PC-9 (cell line): ENCODE measurements at regions not wholly inside any gene's neighbourhood (a gene's known extent, or its start where the extent isn't known, plus 50 kb on each side); places are given as distances from the start of the nearest gene placed in this dataset.

ENCODE experiments used
- EZH2 ChIP-seq: fragments of 200-600 bp; sonication (generic); IDR thresholded peaks from 2 replicates; pipeline ENCODE4 v1.8.0; 2017; ENCODE audit warnings: antibody characterized with exemption, low read depth
- TF ChIP-seq, protein P1 (sequence below): fragments of 200-600 bp; sonication (generic); conservative IDR thresholded peaks from 2 replicates; pipeline ENCODE4 v1.6.1; 2017; ENCODE audit warnings: mixed run types, antibody characterized with exemption, mild to moderate bottlenecking, moderate library complexity

GRCh38 chr3:150223558-150223957 lies 184.5 kb upstream of the TSC22D2 start:
- TF ChIP-seq, protein P1, sequence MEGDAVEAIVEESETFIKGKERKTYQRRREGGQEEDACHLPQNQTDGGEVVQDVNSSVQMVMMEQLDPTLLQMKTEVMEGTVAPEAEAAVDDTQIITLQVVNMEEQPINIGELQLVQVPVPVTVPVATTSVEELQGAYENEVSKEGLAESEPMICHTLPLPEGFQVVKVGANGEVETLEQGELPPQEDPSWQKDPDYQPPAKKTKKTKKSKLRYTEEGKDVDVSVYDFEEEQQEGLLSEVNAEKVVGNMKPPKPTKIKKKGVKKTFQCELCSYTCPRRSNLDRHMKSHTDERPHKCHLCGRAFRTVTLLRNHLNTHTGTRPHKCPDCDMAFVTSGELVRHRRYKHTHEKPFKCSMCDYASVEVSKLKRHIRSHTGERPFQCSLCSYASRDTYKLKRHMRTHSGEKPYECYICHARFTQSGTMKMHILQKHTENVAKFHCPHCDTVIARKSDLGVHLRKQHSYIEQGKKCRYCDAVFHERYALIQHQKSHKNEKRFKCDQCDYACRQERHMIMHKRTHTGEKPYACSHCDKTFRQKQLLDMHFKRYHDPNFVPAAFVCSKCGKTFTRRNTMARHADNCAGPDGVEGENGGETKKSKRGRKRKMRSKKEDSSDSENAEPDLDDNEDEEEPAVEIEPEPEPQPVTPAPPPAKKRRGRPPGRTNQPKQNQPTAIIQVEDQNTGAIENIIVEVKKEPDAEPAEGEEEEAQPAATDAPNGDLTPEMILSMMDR: no peak
- no peak for TF ChIP-seq EZH2
